Astrocyte (in vitro differentiated cells and primary cell): ENCODE measurements at regions not wholly inside any gene's neighbourhood (a gene's known extent, or its start where the extent isn't known, plus 50 kb on each side); places are given as distances from the start of the nearest gene placed in this dataset.

ENCODE experiments used
- DNase-seq: peaks from one replicate; pipeline ENCODE4 v3.0.0-alpha.2; 2010; ENCODE audit warnings: low read depth
- FAIRE-seq: peaks from 2 replicates; lab custom pipeline; 2011; peaks lifted over from hg19 to GRCh38; lab: Jason Lieb, UNC
- H2AFZ ChIP-seq: 2 replicates; pipeline ENCODE4 v1.6.0; 2012; ENCODE audit warnings: low read depth, low read length, inconsistent platforms
- H3K27ac ChIP-seq: 2 replicates; pipeline ENCODE4 v1.5.1; 2011; ENCODE audit warnings: low read depth, low read length, inconsistent platforms
- H3K27me3 ChIP-seq: 2 replicates; pipeline ENCODE4 v1.6.0; 2011; ENCODE audit warnings: low read length, inconsistent platforms; ENCODE audit not compliant: insufficient read depth
- H3K36me3 ChIP-seq: 2 replicates; pipeline ENCODE4 v1.5.1; 2011; ENCODE audit warnings: low read length, inconsistent platforms; ENCODE audit not compliant: insufficient read depth
- H3K4me1 ChIP-seq: 2 replicates; pipeline ENCODE4 v1.5.1; 2011; ENCODE audit warnings: low read length, inconsistent platforms; ENCODE audit not compliant: insufficient read depth
- H3K4me2 ChIP-seq: 2 replicates; pipeline ENCODE4 v1.6.0; 2012; ENCODE audit warnings: low read length, inconsistent platforms
- H3K4me3 ChIP-seq: 2 replicates; pipeline ENCODE4 v1.5.1; 2011; ENCODE audit warnings: low read depth, mild to moderate bottlenecking, low read length, inconsistent platforms; ENCODE audit not compliant: insufficient read depth
- H3K79me2 ChIP-seq: 2 replicates; pipeline ENCODE4 v1.6.0; 2012; ENCODE audit warnings: mild to moderate bottlenecking, low read length, inconsistent platforms; ENCODE audit not compliant: insufficient read depth
- H3K9ac ChIP-seq: 2 replicates; pipeline ENCODE4 v1.6.0; 2012; ENCODE audit warnings: mild to moderate bottlenecking, low read length, inconsistent platforms
- H3K9me3 ChIP-seq: 2 replicates; pipeline ENCODE4 v1.5.1; 2012; ENCODE audit warnings: low read depth, mild to moderate bottlenecking, low read length, inconsistent platforms; ENCODE audit not compliant: insufficient read depth
- H4K20me1 ChIP-seq: 2 replicates; pipeline ENCODE4 v1.6.0; 2012; ENCODE audit warnings: low read length, inconsistent platforms; ENCODE audit not compliant: insufficient read depth
- H3K27ac Mint-ChIP-seq: one replicate; pipeline ENCODE4 v1.8.0; 2021; ENCODE audit warnings: mild to moderate bottlenecking, mixed read lengths; ENCODE audit not compliant: unreplicated experiment
- H3K27me3 Mint-ChIP-seq: one replicate; pipeline ENCODE4 v1.8.0; 2021; ENCODE audit warnings: low read depth, mixed read lengths; ENCODE audit not compliant: unreplicated experiment
- H3K36me3 Mint-ChIP-seq: one replicate; pipeline ENCODE4 v1.8.0; 2021; ENCODE audit warnings: low read depth, mixed read lengths; ENCODE audit not compliant: unreplicated experiment
- H3K4me1 Mint-ChIP-seq: one replicate; pipeline ENCODE4 v1.8.0; 2021; ENCODE audit warnings: low read depth, mixed read lengths; ENCODE audit not compliant: unreplicated experiment
- H3K4me3 Mint-ChIP-seq: one replicate; pipeline ENCODE4 v1.8.0; 2021; ENCODE audit warnings: mild to moderate bottlenecking, moderate library complexity, mixed read lengths; ENCODE audit not compliant: unreplicated experiment
- H3K9me3 Mint-ChIP-seq: one replicate; pipeline ENCODE4 v1.8.0; 2021; ENCODE audit warnings: mild to moderate bottlenecking, mixed read lengths; ENCODE audit not compliant: unreplicated experiment
- EZH2 ChIP-seq: IDR thresholded peaks from 2 replicates; pipeline ENCODE4 v1.6.1; 2012; ENCODE audit warnings: mild to moderate bottlenecking, low read length, inconsistent platforms; ENCODE audit not compliant: insufficient read depth
- TF ChIP-seq, protein P1 (sequence below): IDR thresholded peaks from 2 replicates; pipeline ENCODE4 v1.5.1; 2011; ENCODE audit warnings: low read depth, mild to moderate bottlenecking, inconsistent platforms, low read length, moderate library complexity; ENCODE audit not compliant: insufficient read depth

DNA sequence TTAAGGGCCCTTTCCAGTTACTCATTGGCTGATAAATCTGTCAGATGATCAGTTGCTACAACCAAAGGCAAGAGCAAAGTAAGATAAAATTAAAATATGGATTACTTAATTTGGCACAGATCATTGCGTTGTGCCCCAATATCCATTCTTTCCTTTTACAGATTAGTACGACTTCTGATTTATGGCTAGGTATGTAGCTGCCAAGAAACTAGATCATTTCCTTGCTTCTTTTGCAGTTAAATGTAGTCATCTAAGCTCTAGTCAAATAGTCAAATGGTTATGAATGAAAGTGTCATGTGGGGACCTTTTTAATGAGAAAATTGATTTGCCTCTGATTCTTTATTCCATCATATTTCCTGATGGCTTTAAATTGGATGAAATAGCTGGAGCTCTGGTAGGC is 1039.9 kb upstream of the FLRT2 start:
- H3K4me1 ChIP-seq, result no peaks in the 10 kb centered on the region
- H3K9ac ChIP-seq, result no peak overlapping the region
- no peak overlapping the region for H3K4me2 ChIP-seq
- no peaks in the 10 kb centered on the region for H3K9me3 ChIP-seq
- no peaks in the 10 kb centered on the region for H3K27me3 ChIP-seq
- no peak overlapping the region for H3K4me3 Mint-ChIP-seq
- no peak overlapping the region for H3K27ac ChIP-seq
- FAIRE-seq (no peak), DNase-seq (no peak)
- no peaks in the 10 kb centered on the region for H3K36me3 Mint-ChIP-seq
- no peaks in the 10 kb centered on the region for H3K79me2 ChIP-seq
- TF ChIP-seq, protein P1, sequence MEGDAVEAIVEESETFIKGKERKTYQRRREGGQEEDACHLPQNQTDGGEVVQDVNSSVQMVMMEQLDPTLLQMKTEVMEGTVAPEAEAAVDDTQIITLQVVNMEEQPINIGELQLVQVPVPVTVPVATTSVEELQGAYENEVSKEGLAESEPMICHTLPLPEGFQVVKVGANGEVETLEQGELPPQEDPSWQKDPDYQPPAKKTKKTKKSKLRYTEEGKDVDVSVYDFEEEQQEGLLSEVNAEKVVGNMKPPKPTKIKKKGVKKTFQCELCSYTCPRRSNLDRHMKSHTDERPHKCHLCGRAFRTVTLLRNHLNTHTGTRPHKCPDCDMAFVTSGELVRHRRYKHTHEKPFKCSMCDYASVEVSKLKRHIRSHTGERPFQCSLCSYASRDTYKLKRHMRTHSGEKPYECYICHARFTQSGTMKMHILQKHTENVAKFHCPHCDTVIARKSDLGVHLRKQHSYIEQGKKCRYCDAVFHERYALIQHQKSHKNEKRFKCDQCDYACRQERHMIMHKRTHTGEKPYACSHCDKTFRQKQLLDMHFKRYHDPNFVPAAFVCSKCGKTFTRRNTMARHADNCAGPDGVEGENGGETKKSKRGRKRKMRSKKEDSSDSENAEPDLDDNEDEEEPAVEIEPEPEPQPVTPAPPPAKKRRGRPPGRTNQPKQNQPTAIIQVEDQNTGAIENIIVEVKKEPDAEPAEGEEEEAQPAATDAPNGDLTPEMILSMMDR, result no peak
- TF ChIP-seq EZH2, result no peak
- no peaks in the 10 kb centered on the region for H3K36me3 ChIP-seq
- H3K27me3 Mint-ChIP-seq, result no peaks in the 10 kb centered on the region
- peaks cover 14% of the 10 kb centered on the region for H3K4me1 Mint-ChIP-seq
- no peak overlapping the region for H3K27ac Mint-ChIP-seq
- H3K4me3 ChIP-seq, result no peak overlapping the region
- no peak overlapping the region for H2AFZ ChIP-seq
- H4K20me1 ChIP-seq, result no peaks in the 10 kb centered on the region
- H3K9me3 Mint-ChIP-seq, result peaks cover 2% of the 10 kb centered on the region

DNA sequence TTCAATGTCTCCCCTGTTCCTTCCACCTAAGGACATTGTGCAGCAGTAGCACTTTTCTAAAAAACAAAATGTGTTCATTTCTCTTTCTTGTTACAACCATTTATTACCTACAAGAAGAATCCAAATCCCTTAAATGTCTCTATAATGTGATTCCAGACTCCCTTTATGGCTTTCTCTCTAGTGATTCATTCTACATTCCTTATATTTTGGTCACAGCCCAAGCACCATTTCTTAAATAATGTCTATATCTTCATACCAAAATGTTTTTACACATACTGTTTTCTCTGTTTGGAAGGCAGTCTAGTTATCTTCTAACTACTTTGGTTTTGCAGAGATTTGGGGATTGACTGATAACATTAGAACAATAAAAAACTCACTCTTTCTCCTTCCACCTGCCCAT is 1037.3 kb upstream of the FLRT2 start:
- no peak overlapping the region for H3K27ac ChIP-seq
- no peak overlapping the region for H3K4me2 ChIP-seq

DNA sequence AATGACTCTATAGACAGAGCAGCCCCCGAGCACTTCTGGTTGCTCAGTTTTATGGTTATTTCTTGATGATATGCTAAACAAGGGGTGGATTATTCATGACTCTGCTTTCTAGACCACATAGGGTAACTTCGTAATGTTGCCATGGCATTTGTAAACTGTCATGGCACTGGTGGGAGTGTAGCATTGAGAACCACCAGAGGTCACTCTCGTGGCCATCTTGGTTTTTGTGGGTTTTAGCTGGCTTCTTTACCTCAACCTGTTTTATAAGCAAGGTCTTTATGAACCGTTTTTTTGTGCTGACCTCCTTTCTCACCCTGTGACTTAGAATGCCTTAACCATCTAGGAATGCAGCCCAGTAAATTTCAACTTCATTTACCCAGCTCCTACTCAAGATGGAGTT is 1036.2 kb upstream of the FLRT2 start:
- DNase-seq, result peak; percentile 23
- H3K27ac ChIP-seq, result no peak overlapping the region
- no peaks in the 10 kb centered on the region for H3K36me3 Mint-ChIP-seq
- H3K36me3 ChIP-seq, result no peaks in the 10 kb centered on the region
- no peaks in the 10 kb centered on the region for H3K4me1 ChIP-seq
- no peaks in the 10 kb centered on the region for H4K20me1 ChIP-seq
- H3K9ac ChIP-seq, result no peak overlapping the region
- no peak for TF ChIP-seq EZH2
- TF ChIP-seq, protein P1, result no peak
- H3K79me2 ChIP-seq, result no peaks in the 10 kb centered on the region
- no peak overlapping the region for H3K4me3 ChIP-seq
- no peak for FAIRE-seq
- H3K9me3 ChIP-seq, result no peaks in the 10 kb centered on the region
- peaks cover 8% of the 10 kb centered on the region for H3K4me1 Mint-ChIP-seq
- H3K27me3 Mint-ChIP-seq, result no peaks in the 10 kb centered on the region
- no peaks in the 10 kb centered on the region for H3K27me3 ChIP-seq
- peak overlapping the region; percentile 77 for H3K27ac Mint-ChIP-seq
- no peak overlapping the region for H3K4me2 ChIP-seq
- no peak overlapping the region for H2AFZ ChIP-seq
- H3K9me3 Mint-ChIP-seq, result peaks cover 1% of the 10 kb centered on the region
- no peak overlapping the region for H3K4me3 Mint-ChIP-seq

More for the DNA sequence above, 1037.3 kb upstream of the FLRT2 start:
- H3K27me3 Mint-ChIP-seq, result no peaks in the 10 kb centered on the region
- Histone ChIP-seq H3K79me2 (no peaks in the 10 kb centered on the region), H3K27me3 (no peaks in the 10 kb centered on the region), H3K4me1 (no peaks in the 10 kb centered on the region), H2AFZ (no peak overlapping the region), H3K36me3 (no peaks in the 10 kb centered on the region), H3K9ac (no peak overlapping the region), H3K4me3 (no peak overlapping the region), H3K9me3 (no peaks in the 10 kb centered on the region), H4K20me1 (no peaks in the 10 kb centered on the region)
- FAIRE-seq, result no peak
- no peak overlapping the region for H3K4me3 Mint-ChIP-seq
- TF ChIP-seq, protein P1, result no peak
- no peak for TF ChIP-seq EZH2
- peaks cover 1% of the 10 kb centered on the region for H3K9me3 Mint-ChIP-seq
- peaks cover 12% of the 10 kb centered on the region for H3K4me1 Mint-ChIP-seq
- no peak for DNase-seq
- no peaks in the 10 kb centered on the region for H3K36me3 Mint-ChIP-seq
- no peak overlapping the region for H3K27ac Mint-ChIP-seq
